ENCODE measurements at regions not wholly inside any gene's neighbourhood (a gene's known extent, or its start where the extent isn't known, plus 50 kb on each side); places are given as distances from the start of the nearest gene placed in this dataset.
"Not testable (repeated sequence)": the region's sequence is repeated elsewhere in the genome, so short reads cannot be mapped to it uniquely, and the experiment has no call there.

GRCh38 chr7:51543801-51544553, 227.4 kb upstream of the COBL start:
- TF ChIP-seq CTCF (IDR thresholded peaks at IDR 0.05; ENCODE audit: borderline replicate concordance, insufficient read depth, low read depth, low read length): no peak

GRCh38 chr7:51540906-51541305, 224.3 kb upstream of the COBL start:
- H3K4me3 ChIP-seq (ENCODE audit: low read depth, low read length): not testable (repeated sequence)

More at GRCh38 chr7:51543801-51544553, 227.4 kb upstream of the COBL start:
- no peak overlapping the region for H3K4me3 ChIP-seq (ENCODE audit: low read depth, low read length)

- no peak overlapping the region for H3K4me3 ChIP-seq (ENCODE audit: low read depth, low read length)
- TF ChIP-seq CTCF (IDR thresholded peaks at IDR 0.05; ENCODE audit: borderline replicate concordance, insufficient read depth, low read depth, low read length): no peak
Observed at GRCh38 chr7:51539840-51540239, 223.2 kb upstream of the COBL start.

GRCh38 chr7:51528172-51528571, 211.6 kb upstream of the COBL start:
- H3K4me3 ChIP-seq (ENCODE audit: low read depth, low read length): no peak overlapping the region
- TF ChIP-seq CTCF (IDR thresholded peaks at IDR 0.05; ENCODE audit: borderline replicate concordance, insufficient read depth, low read depth, low read length): no peak

- H3K4me3 ChIP-seq (ENCODE audit: low read depth, low read length): no peak overlapping the region
- TF ChIP-seq CTCF (IDR thresholded peaks at IDR 0.05; ENCODE audit: borderline replicate concordance, insufficient read depth, low read depth, low read length): no peak
Observed at GRCh38 chr7:51521694-51522312, 205.2 kb upstream of the COBL start.

GRCh38 chr7:51521054-51521453, 204.4 kb upstream of the COBL start:
- no peak for TF ChIP-seq CTCF (IDR thresholded peaks at IDR 0.05; ENCODE audit: borderline replicate concordance, insufficient read depth, low read depth, low read length)

GRCh38 chr7:51518646-51519045, 202.0 kb upstream of the COBL start:
- no peak for TF ChIP-seq CTCF (IDR thresholded peaks at IDR 0.05; ENCODE audit: borderline replicate concordance, insufficient read depth, low read depth, low read length)

More at GRCh38 chr7:51521054-51521453, 204.4 kb upstream of the COBL start:
- no peak overlapping the region for H3K4me3 ChIP-seq (ENCODE audit: low read depth, low read length)

More at GRCh38 chr7:51518646-51519045, 202.0 kb upstream of the COBL start:
- no peak overlapping the region for H3K4me3 ChIP-seq (ENCODE audit: low read depth, low read length)
